HG02852 (cell line): ENCODE measurements at regions not wholly inside any gene's neighbourhood (a gene's known extent, or its start where the extent isn't known, plus 50 kb on each side); places are given as distances from the start of the nearest gene placed in this dataset.

Experiments
- ATAC-seq: cut with Tn5 transposase; IDR thresholded peaks from one replicate; pipeline ENCODE4 v1.9.1; 2021; ENCODE audit warnings: mild to moderate bottlenecking, moderate library complexity; ENCODE audit not compliant: unreplicated experiment

GRCh38 chr16:47973552-47973951 is 182.2 kb downstream of the ABCC12 start:
- no peak for ATAC-seq

GRCh38 chr16:47972246-47972985 is 183.4 kb downstream of the ABCC12 start:
- no peak for ATAC-seq

- ATAC-seq, result no peak
Observed at GRCh38 chr16:47971225-47971624, 184.6 kb downstream of the ABCC12 start.

GRCh38 chr16:47970291-47970931 is 185.4 kb downstream of the ABCC12 start:
- ATAC-seq, result no peak

GRCh38 chr16:47967374-47967773 is 188.4 kb downstream of the ABCC12 start:
- ATAC-seq, result no peak

GRCh38 chr16:47966325-47966724 is 189.5 kb downstream of the ABCC12 start:
- ATAC-seq, result no peak

GRCh38 chr16:47965439-47965838 is 190.4 kb downstream of the ABCC12 start:
- ATAC-seq, result no peak

- ATAC-seq, result no peak
Observed at GRCh38 chr16:47958726-47959125, 197.1 kb downstream of the ABCC12 start.

- ATAC-seq, result no peak
Observed at GRCh38 chr16:47956916-47957315, 198.9 kb downstream of the ABCC12 start.

GRCh38 chr16:47949714-47950113 is 206.1 kb downstream of the ABCC12 start:
- ATAC-seq, result no peak

GRCh38 chr16:47949276-47949675 is 206.5 kb downstream of the ABCC12 start:
- no peak for ATAC-seq

- no peak for ATAC-seq
Observed at GRCh38 chr16:47947723-47948122, 208.1 kb downstream of the ABCC12 start.

GRCh38 chr16:47946092-47946491 is 209.7 kb downstream of the ABCC12 start:
- ATAC-seq, result no peak

GRCh38 chr16:47944589-47944988 is 211.2 kb downstream of the ABCC12 start:
- no peak for ATAC-seq

- ATAC-seq, result no peak
Observed at GRCh38 chr16:47943235-47943634, 212.6 kb downstream of the ABCC12 start.

- no peak for ATAC-seq
Observed at GRCh38 chr16:47940466-47940865, 215.3 kb downstream of the ABCC12 start.

- ATAC-seq, result no peak
Observed at GRCh38 chr16:47939680-47940079, 216.1 kb downstream of the ABCC12 start.

- ATAC-seq, result no peak
Observed at GRCh38 chr16:47938272-47938671, 217.5 kb downstream of the ABCC12 start.

- no peak for ATAC-seq
Observed at GRCh38 chr16:47928008-47928407, 227.8 kb downstream of the ABCC12 start.

GRCh38 chr16:47927330-47927729 is 228.5 kb downstream of the ABCC12 start:
- ATAC-seq, result no peak

GRCh38 chr16:47925811-47926460 is 229.9 kb downstream of the ABCC12 start:
- no peak for ATAC-seq

- ATAC-seq, result no peak
Observed at GRCh38 chr16:47924950-47925349, 230.8 kb downstream of the ABCC12 start.
